A549 (cell line): ENCODE measurements at regions not wholly inside any gene's neighbourhood (a gene's known extent, or its start where the extent isn't known, plus 50 kb on each side); places are given as distances from the start of the nearest gene placed in this dataset.

Experiments used
- ATAC-seq, 2 experiments: fragments of 200-7000 bp in 1 of 2; fragments of >200 bp in 1 of 2; cut with Nextera tagmentation in 1 of 2; cut with Tn5 transposase in 1 of 2; 3 replicates each; pipeline versions ENCODE4 v1.8.0 to v1.9.1; 2018 to 2020; ENCODE audit warnings: mild to moderate bottlenecking in 1 of 2, moderate library complexity in 1 of 2
- CTCF ChIA-PET: fragments of 300-600 bp; sonication (Branson Sonifier 250); formaldehyde crosslinking; extraction: SDS; loops from one replicate; lab custom pipeline; 2021; ENCODE audit warnings: antibody characterized with exemption, inconsistent platforms; lab: Yijun Ruan, JAX
- POLR2A ChIA-PET: fragments of 350-600 bp; formaldehyde crosslinking; extraction: SDS; loops from one replicate; lab custom pipeline; 2021; ENCODE audit warnings: antibody characterized with exemption, inconsistent platforms; lab: Yijun Ruan, JAX
- DNase-seq, 2 experiments: peaks; one replicate each; pipeline versions ENCODE4 v3.0.0 to v3.0.0-alpha.2; 2011 to 2016; ENCODE audit warnings: low read depth in 1 of 2, low spot score in 1 of 2
- FAIRE-seq: peaks from 2 replicates; lab custom pipeline; 2011; peaks lifted over from hg19 to GRCh38; lab: Jason Lieb, UNC
- H3K27ac ChIP-seq, 2 experiments: fragments of >200 bp; sonication (Bioruptor Twin); formaldehyde crosslinking; 3 replicates each; pipeline ENCODE4 v1.5.1; 2016 to 2017
- H3K4me1 ChIP-seq: fragments of >200 bp; sonication (Bioruptor Twin); formaldehyde crosslinking; 3 replicates; pipeline ENCODE4 v1.6.1; 2016
- H3K4me2 ChIP-seq: fragments of >200 bp; sonication (Bioruptor Twin); formaldehyde crosslinking; 3 replicates; pipeline ENCODE4 v1.6.1; 2016
- H3K4me3 ChIP-seq: fragments of >200 bp; sonication (Bioruptor Twin); formaldehyde crosslinking; 3 replicates; pipeline ENCODE4 v1.5.1; 2016
- H3K9me3 ChIP-seq: fragments of >200 bp; sonication (Bioruptor Twin); formaldehyde crosslinking; 3 replicates; pipeline ENCODE4 v1.6.1; 2016
- BHLHE40 ChIP-seq: IDR thresholded peaks from 2 replicates; pipeline ENCODE4 v1.6.1; 2012; ENCODE audit warnings: low read depth, low read length, inconsistent platforms
- CBX2 ChIP-seq: fragments of 200-600 bp; sonication (generic); IDR thresholded peaks from 2 replicates; pipeline ENCODE4 v1.6.1; 2016; ENCODE audit warnings: low read depth, mild to moderate bottlenecking, borderline replicate concordance
- CEBPB ChIP-seq, 2 experiments: fragments of >200 bp in 1 of 2; sonication (Bioruptor Twin) in 1 of 2; formaldehyde crosslinking in 1 of 2; IDR thresholded peaks; 2 replicates each; pipeline ENCODE4 v1.6.1; 2012 to 2016
- EHMT2 ChIP-seq: fragments of 200-600 bp; sonication (generic); IDR thresholded peaks from 2 replicates; pipeline ENCODE4 v1.6.1; 2016; ENCODE audit warnings: antibody characterized with exemption, low read depth, mild to moderate bottlenecking, moderate library complexity
- FOSB ChIP-seq: fragments of 250-450 bp; sonication (Bioruptor Pico); IDR thresholded peaks from 2 replicates; pipeline ENCODE4 v1.5.0; 2020; ENCODE audit warnings: mild to moderate bottlenecking, moderate library complexity
- HOXA7 ChIP-seq: fragments of 250-450 bp; sonication (Bioruptor Pico); IDR thresholded peaks from 2 replicates; pipeline ENCODE4 v1.5.0; 2020; ENCODE audit warnings: mild to moderate bottlenecking, moderate library complexity
- JUNB ChIP-seq: fragments of >200 bp; sonication (Bioruptor Twin); formaldehyde crosslinking; IDR thresholded peaks from 2 replicates; pipeline ENCODE4 v1.6.1; 2016
- KDM5A ChIP-seq: fragments of 200-600 bp; sonication (generic); IDR thresholded peaks from 2 replicates; pipeline ENCODE4 v1.6.1; 2016; ENCODE audit warnings: antibody characterized with exemption, mild to moderate bottlenecking
- MAFK ChIP-seq: fragments of 450-650 bp; IDR thresholded peaks from 2 replicates; pipeline ENCODE4 v1.6.1; 2014; ENCODE audit not compliant: partially characterized antibody
- MYC ChIP-seq: IDR thresholded peaks from 2 replicates; pipeline ENCODE4 v1.6.1; 2012; ENCODE audit warnings: mild to moderate bottlenecking, inconsistent platforms, low read length, improper control_type of control experiment, borderline replicate concordance
- NFE2L2 ChIP-seq: fragments of 150-350 bp; conservative IDR thresholded peaks from 2 replicates; pipeline ENCODE4 v1.6.1; 2014; ENCODE audit warnings: low read length
- NR3C1 ChIP-seq: fragments of >200 bp; sonication (Bioruptor Twin); formaldehyde crosslinking; IDR thresholded peaks from 3 replicates; pipeline ENCODE4 v1.6.1; 2017
- RAD21 ChIP-seq, 2 experiments: fragments of >200 bp in 1 of 2; sonication (Bioruptor Twin) in 1 of 2; formaldehyde crosslinking in 1 of 2; IDR thresholded peaks in 1 of 2; conservative IDR thresholded peaks in 1 of 2; 2 replicates in 1 of 2; 3 replicates in 1 of 2; pipeline ENCODE4 v1.6.1; 2012 to 2018; ENCODE audit warnings: inconsistent platforms in 1 of 2
- REST ChIP-seq: fragments of 200-600 bp; sonication (generic); IDR thresholded peaks from 2 replicates; pipeline ENCODE4 v1.6.1; 2016; ENCODE audit warnings: antibody characterized with exemption, mild to moderate bottlenecking, moderate library complexity
- RFX5 ChIP-seq: fragments of 450-650 bp; IDR thresholded peaks from 2 replicates; pipeline ENCODE4 v1.7.1; 2014; ENCODE audit warnings: antibody characterized with exemption, mild to moderate bottlenecking, moderate library complexity
- RNF2 ChIP-seq: fragments of 200-600 bp; sonication (generic); IDR thresholded peaks from 2 replicates; pipeline ENCODE4 v1.6.1; 2016; ENCODE audit warnings: low read depth, mild to moderate bottlenecking, antibody characterized with exemption, moderate library complexity, borderline replicate concordance
- SMC3 ChIP-seq: fragments of >200 bp; sonication (Bioruptor Twin); formaldehyde crosslinking; IDR thresholded peaks from 3 replicates; pipeline ENCODE4 v1.6.1; 2018; ENCODE audit warnings: inconsistent platforms
- TFCP2L1 ChIP-seq: fragments of 250-450 bp; sonication (Bioruptor Pico); IDR thresholded peaks from 2 replicates; pipeline ENCODE4 v1.5.0; 2021; ENCODE audit warnings: mild to moderate bottlenecking
- ZSCAN20 ChIP-seq: fragments of 250-450 bp; sonication (Bioruptor Pico); IDR thresholded peaks from 2 replicates; pipeline ENCODE4 v1.8.0; 2022; ENCODE audit warnings: mild to moderate bottlenecking, moderate library complexity
- WGBS: methylation state at CpG from one replicate; pipeline ENCODE4 v1.1.6; 2017; ENCODE audit errors: missing lambda C conversion rate; 5-methylcytosine and 5-hydroxymethylcytosine counted together
- TF ChIP-seq, protein P1 (sequence below): IDR thresholded peaks from 2 replicates; pipeline ENCODE4 v1.6.1; 2012
- TF ChIP-seq, protein P2 (sequence below): fragments of 250-450 bp; sonication (Bioruptor Pico); IDR thresholded peaks from 2 replicates; pipeline ENCODE4 v1.5.0; 2021; ENCODE audit warnings: mild to moderate bottlenecking, moderate library complexity, borderline replicate concordance

GRCh38 chr12:67441736-67442346 is 172.7 kb downstream of the CAND1 start (continued):
- TF ChIP-seq REST = no peak

DNA sequence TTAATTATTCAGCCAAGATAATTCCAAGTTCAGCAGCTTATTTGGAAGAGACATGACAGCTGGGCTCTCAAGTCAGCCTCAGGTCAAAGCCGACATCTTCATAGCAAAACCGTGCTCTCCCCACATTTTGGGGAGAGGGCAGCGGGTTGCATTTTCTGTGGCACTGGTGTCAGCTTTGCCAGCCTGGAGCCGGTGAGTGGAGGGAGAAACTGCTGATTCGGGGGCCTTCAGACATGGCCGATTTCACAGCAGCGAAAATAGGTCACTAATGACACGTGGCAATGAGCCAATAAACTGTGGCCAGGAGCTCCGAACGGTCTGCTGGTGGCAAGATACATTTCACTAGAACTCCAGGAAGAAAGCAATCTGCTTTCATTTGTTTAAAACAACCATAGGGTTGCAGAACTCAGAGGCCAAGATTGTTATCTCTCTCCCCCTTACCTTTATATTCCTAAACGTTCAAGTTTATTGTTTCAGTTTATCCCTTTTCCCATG is 173.2 kb downstream of the CAND1 start:
- Histone ChIP-seq H3K4me2 (no peak overlapping the region), H3K4me3 (no peak overlapping the region), H3K4me1 (no peaks in the 10 kb centered on the region), H3K9me3 (no peaks in the 10 kb centered on the region), H3K27ac (no peak overlapping the region)
- ATAC-seq (no peak), FAIRE-seq (no peak), DNase-seq (no peak)
- WGBS = 54% methylated on average over 11 of the region's 11 CpGs
- CTCF ChIA-PET = interaction anchor here (0.7 to 2.2 kb wide), 10 partner anchors 12 to 504 kb away, joined by 3 to 10 read pairs (median 3); partner anchors contain the start of gene DYRK2
- no peak for TF ChIP-seq NR3C1
- peak; percentile 37 for TF ChIP-seq MAFK
- TF ChIP-seq EHMT2 = no peak
- TF ChIP-seq NFE2L2 = no peak
- TF ChIP-seq MYC = no peak
- TF ChIP-seq RAD21 (conservative IDR thresholded peaks at IDR 0.05 in 1 of 2, IDR thresholded peaks at IDR 0.05 in 1 of 2) = no peak
- POLR2A ChIA-PET = no interaction called here

DNA sequence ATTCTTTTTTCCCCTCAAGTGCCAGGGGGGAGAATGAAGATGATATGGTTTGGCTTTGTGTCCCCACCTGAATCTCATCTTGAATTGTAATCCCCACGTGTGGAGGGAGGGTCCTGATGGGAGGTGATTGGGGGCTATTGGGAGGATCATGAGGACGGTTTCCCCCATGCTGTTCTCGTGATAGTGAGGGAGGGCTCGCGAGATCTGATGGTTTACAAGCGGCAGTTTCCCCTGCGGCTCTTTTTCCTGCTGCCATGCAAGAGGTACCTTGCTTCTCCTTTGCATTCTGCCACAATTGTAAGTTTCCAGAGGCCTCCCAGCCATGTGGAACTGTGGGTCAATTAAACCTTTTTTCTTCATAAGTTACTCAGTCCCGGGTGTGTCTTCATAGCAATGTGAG is 173.7 kb downstream of the CAND1 start:
- ChIA-PET POLR2A (no interaction called here), CTCF (interaction anchor here (0.7 to 1.6 kb wide), 7 partner anchors 12 to 504 kb away, joined by 3 to 4 read pairs (median 3); no protein-coding TSS in a partner anchor)
- Histone ChIP-seq H3K9me3 (no peaks in the 10 kb centered on the region), H3K4me3 (no peak overlapping the region), H3K4me1 (no peaks in the 10 kb centered on the region), H3K4me2 (no peak overlapping the region), H3K27ac (no peak overlapping the region)
- WGBS = 62% methylated on average over 8 of the region's 8 CpGs
- DNase-seq (no peak), FAIRE-seq (no peak), ATAC-seq (no peak)
- no peak for TF ChIP-seq ZSCAN20

- Histone ChIP-seq H3K4me2 (no peak overlapping the region), H3K4me3 (no peak overlapping the region), H3K27ac (no peak overlapping the region), H3K4me1 (no peaks in the 10 kb centered on the region), H3K9me3 (no peaks in the 10 kb centered on the region)
- ChIA-PET CTCF (interaction anchor here (0.6 to 2.6 kb wide), 3 partner anchors 9 to 558 kb away, joined by 3 to 7 read pairs (median 4); no protein-coding TSS in a partner anchor), POLR2A (no interaction called here)
- no peak for DNase-seq
- TF ChIP-seq, protein P1, sequence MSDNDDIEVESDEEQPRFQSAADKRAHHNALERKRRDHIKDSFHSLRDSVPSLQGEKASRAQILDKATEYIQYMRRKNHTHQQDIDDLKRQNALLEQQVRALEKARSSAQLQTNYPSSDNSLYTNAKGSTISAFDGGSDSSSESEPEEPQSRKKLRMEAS = no peak
- no peak for TF ChIP-seq TFCP2L1 (CRISPR knock-in tag)
- TF ChIP-seq CEBPB (IDR thresholded peaks at IDR 0.05) = no peak
- TF ChIP-seq BHLHE40 = no peak
- TF ChIP-seq NR3C1 = no peak
- TF ChIP-seq FOSB (CRISPR knock-in tag) = no peak
- no peak for TF ChIP-seq CBX2
- TF ChIP-seq RFX5 = no peak
- TF ChIP-seq KDM5A = no peak
- no peak for TF ChIP-seq SMC3
- TF ChIP-seq, protein P2, sequence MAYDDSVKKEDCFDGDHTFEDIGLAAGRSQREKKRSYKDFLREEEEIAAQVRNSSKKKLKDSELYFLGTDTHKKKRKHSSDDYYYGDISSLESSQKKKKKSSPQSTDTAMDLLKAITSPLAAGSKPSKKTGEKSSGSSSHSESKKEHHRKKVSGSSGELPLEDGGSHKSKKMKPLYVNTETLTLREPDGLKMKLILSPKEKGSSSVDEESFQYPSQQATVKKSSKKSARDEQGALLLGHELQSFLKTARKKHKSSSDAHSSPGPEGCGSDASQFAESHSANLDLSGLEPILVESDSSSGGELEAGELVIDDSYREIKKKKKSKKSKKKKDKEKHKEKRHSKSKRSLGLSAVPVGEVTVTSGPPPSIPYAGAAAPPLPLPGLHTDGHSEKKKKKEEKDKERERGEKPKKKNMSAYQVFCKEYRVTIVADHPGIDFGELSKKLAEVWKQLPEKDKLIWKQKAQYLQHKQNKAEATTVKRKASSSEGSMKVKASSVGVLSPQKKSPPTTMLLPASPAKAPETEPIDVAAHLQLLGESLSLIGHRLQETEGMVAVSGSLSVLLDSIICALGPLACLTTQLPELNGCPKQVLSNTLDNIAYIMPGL = no peak
- no peak for TF ChIP-seq RNF2
- no peak for TF ChIP-seq JUNB
- no peak for TF ChIP-seq NFE2L2
- TF ChIP-seq HOXA7 (CRISPR knock-in tag) = no peak
- FAIRE-seq = no peak
- 42% methylated on average over 5 of the region's 5 CpGs for WGBS
- no peak for ATAC-seq
Observed at GRCh38 chr12:67444542-67444941, 175.4 kb downstream of the CAND1 start.
